Activated naive CD8-positive, alpha-beta T cell treated with anti-CD3 and anti-CD28 coated beads for 36 hours (primary cell): ENCODE measurements at regions not wholly inside any gene's neighbourhood (a gene's known extent, or its start where the extent isn't known, plus 50 kb on each side); places are given as distances from the start of the nearest gene placed in this dataset.

Experiments used
- DNase-seq: peaks from one replicate; pipeline ENCODE4 v3.0.0; 2021
- H3K27ac Mint-ChIP-seq: one replicate; pipeline ENCODE4 v1.8.0; 2022; ENCODE audit warnings: mild to moderate bottlenecking, moderate library complexity, mixed read lengths
- H3K27me3 Mint-ChIP-seq: one replicate; pipeline ENCODE4 v1.8.0; 2022; ENCODE audit warnings: mild to moderate bottlenecking, mixed read lengths
- H3K36me3 Mint-ChIP-seq: one replicate; pipeline ENCODE4 v1.8.0; 2021; ENCODE audit warnings: mild to moderate bottlenecking, mixed read lengths
- H3K4me1 Mint-ChIP-seq: one replicate; pipeline ENCODE4 v1.8.0; 2021; ENCODE audit warnings: mixed read lengths
- H3K4me3 Mint-ChIP-seq: one replicate; pipeline ENCODE4 v1.8.0; 2022; ENCODE audit warnings: mild to moderate bottlenecking, moderate library complexity, mixed read lengths
- H3K9me3 Mint-ChIP-seq: one replicate; pipeline ENCODE4 v1.8.0; 2022; ENCODE audit warnings: mixed read lengths

DNA sequence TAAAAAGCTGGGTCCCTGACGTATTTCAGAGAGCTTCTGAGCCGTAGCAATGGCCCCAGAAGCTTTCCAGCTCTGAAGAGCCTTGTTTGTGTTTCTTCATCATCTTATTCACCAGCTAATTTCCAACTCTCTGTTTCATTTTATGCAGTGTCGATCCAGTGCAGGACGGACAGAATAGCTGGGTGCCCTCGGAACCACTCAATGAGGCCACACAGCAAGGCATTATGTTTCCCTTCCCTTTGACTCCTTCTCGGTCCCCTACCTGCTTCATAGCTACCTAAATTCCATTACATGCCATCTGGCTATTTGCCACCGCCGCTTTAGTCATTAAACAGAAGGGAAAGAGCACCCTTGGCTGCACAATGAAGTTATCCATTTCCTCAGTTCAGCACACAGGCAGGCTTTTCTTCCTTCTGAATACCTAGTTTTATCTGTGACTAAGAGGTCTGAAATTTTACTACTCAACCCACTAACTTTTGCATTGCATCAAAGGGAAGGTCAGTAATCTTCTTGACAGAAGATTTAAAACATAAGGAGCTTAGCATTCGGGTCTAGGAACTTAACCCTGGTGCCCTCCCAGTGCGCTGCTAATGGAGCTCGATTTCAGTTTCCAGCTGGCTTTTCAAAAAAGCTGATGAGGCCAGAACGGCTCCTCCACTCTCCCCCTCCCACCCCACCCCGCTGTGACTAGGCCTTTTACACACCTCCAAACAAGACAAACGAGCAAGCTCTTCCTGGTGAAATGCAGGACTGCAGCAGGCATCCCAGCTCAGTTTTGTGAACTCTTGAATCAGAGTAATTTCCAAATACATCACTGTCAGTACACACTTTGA is 176.8 kb downstream of the GXYLT1 start:
- Mint-ChIP-seq H3K36me3 (no peaks in the 10 kb centered on the region), H3K4me1 (no peaks in the 10 kb centered on the region), H3K9me3 (no peaks in the 10 kb centered on the region), H3K27me3 (no peaks in the 10 kb centered on the region), H3K27ac (no peak overlapping the region), H3K4me3 (no peak overlapping the region)
- no peak for DNase-seq

DNA sequence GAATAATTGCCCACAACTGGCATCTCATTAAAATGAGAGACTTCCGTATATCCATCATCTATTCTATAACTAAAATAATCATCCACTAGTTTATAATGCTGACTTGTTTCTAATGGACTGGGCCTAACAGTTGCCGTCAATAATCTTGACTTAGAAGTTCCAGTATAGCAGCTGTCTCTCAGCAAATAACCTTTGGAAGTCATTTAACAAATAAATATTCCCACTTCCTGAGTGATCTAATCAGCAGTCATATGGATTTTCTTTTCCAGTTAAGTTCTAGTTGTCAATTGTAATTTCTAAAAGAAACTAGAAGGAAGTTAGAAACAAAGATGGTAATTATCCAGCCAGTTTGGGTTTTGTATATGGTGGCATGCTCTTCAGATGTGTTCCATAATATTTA is 177.8 kb downstream of the GXYLT1 start:
- Mint-ChIP-seq H3K4me3 (no peak overlapping the region), H3K27ac (no peak overlapping the region), H3K27me3 (no peaks in the 10 kb centered on the region), H3K9me3 (no peaks in the 10 kb centered on the region), H3K36me3 (no peaks in the 10 kb centered on the region), H3K4me1 (no peaks in the 10 kb centered on the region)
- DNase-seq: no peak

DNA sequence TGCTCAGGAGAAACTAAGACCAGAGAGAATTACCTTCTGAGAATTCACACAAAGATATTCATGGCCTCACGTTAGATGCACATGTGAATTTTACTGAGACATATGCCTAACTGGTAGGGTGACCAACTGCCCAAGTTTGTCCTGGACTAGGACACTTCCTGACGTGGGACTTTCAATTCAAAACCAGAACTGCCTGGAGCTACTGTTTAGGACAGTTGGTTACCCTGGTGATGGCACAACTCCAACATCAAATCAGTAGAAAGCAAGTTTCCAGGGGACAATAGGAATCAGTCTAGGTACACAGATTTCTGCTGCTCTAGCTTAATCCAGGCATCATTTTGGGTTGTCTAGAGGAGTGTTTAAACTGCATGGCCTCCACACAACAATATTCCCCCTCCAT is 178.7 kb downstream of the GXYLT1 start:
- no peak overlapping the region for H3K27ac Mint-ChIP-seq
- H3K27me3 Mint-ChIP-seq: no peaks in the 10 kb centered on the region
- no peaks in the 10 kb centered on the region for H3K4me1 Mint-ChIP-seq
- no peaks in the 10 kb centered on the region for H3K9me3 Mint-ChIP-seq
- H3K4me3 Mint-ChIP-seq: no peak overlapping the region
- no peaks in the 10 kb centered on the region for H3K36me3 Mint-ChIP-seq
- DNase-seq: no peak

DNA sequence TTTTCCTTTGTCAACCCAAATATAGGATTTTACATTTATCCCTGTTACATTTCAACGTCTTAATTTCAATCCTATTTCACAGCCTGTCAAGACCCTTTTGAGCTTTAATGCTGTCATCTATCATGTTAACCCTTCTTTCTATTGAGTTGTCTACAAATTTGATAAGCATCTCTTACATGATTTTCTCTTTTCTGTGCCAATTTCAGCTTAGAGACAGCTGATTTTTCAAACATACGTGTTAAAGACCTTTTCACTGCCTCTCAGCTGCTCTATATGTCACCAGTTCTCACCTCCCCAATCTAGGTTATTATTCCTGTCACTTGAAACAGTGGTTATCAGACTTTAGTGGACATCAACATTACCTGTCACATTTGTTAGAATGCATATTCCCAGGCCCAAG is 181.3 kb downstream of the GXYLT1 start:
- H3K9me3 Mint-ChIP-seq: no peaks in the 10 kb centered on the region
- no peak for DNase-seq
- no peaks in the 10 kb centered on the region for H3K27me3 Mint-ChIP-seq
- no peaks in the 10 kb centered on the region for H3K36me3 Mint-ChIP-seq
- no peaks in the 10 kb centered on the region for H3K4me1 Mint-ChIP-seq
- no peak overlapping the region for H3K27ac Mint-ChIP-seq
- H3K4me3 Mint-ChIP-seq: no peak overlapping the region

DNA sequence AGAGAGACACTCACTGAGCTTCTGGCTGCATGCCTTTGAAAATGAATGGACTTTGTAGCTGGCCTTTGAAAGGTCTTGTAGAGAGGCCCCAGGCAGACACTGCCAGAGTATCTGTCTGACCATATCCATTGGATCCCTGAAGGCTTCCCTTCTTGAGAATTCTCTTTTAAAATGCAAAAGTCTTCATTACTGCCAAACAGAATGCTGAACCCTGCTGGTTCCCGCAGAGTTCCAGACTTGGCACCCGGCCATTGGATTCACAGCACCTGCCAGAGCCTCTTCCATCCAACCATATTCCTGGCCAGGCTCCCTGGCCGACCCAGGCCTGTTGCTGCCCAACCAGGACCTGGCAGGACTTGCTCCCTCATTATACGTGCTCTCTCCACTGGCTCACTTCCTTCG is 182.5 kb downstream of the GXYLT1 start:
- Mint-ChIP-seq H3K27me3 (no peaks in the 10 kb centered on the region), H3K4me3 (no peak overlapping the region), H3K36me3 (no peaks in the 10 kb centered on the region), H3K9me3 (no peaks in the 10 kb centered on the region), H3K4me1 (no peaks in the 10 kb centered on the region), H3K27ac (no peak overlapping the region)
- no peak for DNase-seq

DNA sequence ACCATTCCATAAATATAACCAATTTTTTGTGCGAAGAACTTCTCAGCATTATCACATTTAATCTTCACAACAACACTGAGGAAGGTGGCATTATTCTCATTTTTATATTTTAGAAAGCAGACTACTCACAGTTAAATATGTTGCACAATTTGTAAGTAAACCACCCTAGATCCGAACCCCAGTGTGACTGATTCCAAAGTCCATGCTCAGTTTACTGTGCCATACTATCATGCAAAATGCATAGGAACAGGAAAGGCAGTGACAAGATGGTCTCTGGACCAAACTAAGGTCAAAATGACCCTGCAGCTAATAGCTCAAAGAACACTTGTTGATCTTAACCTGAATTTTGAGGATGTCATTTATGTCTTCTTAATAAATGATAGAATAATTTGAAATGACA is 185.4 kb downstream of the GXYLT1 start:
- no peaks in the 10 kb centered on the region for H3K4me1 Mint-ChIP-seq
- no peaks in the 10 kb centered on the region for H3K36me3 Mint-ChIP-seq
- no peak for DNase-seq
- no peak overlapping the region for H3K4me3 Mint-ChIP-seq
- no peak overlapping the region for H3K27ac Mint-ChIP-seq
- no peaks in the 10 kb centered on the region for H3K9me3 Mint-ChIP-seq
- no peaks in the 10 kb centered on the region for H3K27me3 Mint-ChIP-seq

DNA sequence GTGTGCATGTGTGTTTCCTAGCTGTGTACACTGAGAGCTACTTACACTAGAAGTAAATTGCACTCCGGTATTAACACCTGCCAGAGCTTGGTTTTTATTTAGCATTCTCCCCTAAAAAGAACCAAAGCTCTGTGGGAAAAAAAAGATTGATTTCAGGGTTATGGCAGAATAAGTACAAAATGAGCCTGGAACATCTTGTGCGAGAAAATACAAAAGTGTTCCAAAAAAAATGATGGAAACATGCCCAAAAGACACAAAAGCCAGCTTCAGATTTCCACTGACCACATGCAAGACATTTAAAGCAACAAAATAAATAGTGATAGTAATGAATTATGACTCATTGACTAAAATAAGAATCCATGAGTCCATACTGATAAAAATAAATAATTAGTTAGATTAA is 188.3 kb downstream of the GXYLT1 start:
- no peak for DNase-seq
- Mint-ChIP-seq H3K4me1 (no peaks in the 10 kb centered on the region), H3K36me3 (no peaks in the 10 kb centered on the region), H3K27me3 (no peaks in the 10 kb centered on the region), H3K4me3 (no peak overlapping the region), H3K27ac (no peak overlapping the region), H3K9me3 (no peaks in the 10 kb centered on the region)

DNA sequence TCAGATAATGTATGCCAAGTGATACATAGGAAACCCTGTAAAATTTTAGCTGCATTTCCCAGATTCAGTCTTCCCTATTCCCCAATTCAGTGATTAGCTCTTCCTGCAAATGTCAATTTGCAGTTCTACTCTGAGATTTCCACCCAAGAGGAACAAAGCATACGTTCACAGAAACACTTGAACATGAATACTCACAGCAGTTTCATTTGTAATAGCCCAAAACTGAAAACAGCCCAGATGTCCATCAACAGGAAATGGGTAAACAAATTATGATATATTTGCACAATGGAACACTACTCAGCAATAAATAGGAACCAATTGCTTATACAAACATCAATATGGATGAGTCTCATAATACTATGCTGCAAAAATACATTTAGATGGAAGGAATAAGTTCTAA is 194.2 kb downstream of the GXYLT1 start:
- DNase-seq: no peak
- Mint-ChIP-seq H3K27me3 (peaks cover 15% of the 10 kb centered on the region), H3K9me3 (peaks cover 1% of the 10 kb centered on the region), H3K4me1 (peaks cover 2% of the 10 kb centered on the region), H3K4me3 (no peak overlapping the region), H3K36me3 (no peaks in the 10 kb centered on the region), H3K27ac (no peak overlapping the region)

DNA sequence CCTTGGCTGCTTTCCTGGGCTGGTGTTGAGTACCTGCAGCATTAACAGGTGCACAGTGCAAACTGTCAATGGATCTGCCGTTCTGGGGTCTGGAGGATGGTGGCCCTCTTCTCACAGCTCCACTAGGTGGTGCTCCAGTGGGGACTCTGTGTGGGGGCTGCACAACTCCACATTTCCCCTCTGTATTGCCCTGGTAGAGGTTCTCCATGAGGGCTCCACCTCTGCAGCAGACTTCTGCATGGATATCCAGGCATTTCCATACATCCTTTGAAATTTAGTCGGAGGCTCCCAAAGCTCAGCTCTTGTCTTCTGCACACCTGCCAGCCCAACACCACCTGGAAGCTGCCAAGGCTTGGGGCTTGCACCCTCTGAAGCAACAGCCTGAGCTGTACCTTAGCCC is 198.6 kb downstream of the GXYLT1 start:
- Mint-ChIP-seq H3K36me3 (no peaks in the 10 kb centered on the region), H3K27me3 (peaks cover 20% of the 10 kb centered on the region), H3K27ac (no peak overlapping the region), H3K9me3 (peaks cover 1% of the 10 kb centered on the region), H3K4me1 (peaks cover 2% of the 10 kb centered on the region), H3K4me3 (no peak overlapping the region)
- no peak for DNase-seq

DNA sequence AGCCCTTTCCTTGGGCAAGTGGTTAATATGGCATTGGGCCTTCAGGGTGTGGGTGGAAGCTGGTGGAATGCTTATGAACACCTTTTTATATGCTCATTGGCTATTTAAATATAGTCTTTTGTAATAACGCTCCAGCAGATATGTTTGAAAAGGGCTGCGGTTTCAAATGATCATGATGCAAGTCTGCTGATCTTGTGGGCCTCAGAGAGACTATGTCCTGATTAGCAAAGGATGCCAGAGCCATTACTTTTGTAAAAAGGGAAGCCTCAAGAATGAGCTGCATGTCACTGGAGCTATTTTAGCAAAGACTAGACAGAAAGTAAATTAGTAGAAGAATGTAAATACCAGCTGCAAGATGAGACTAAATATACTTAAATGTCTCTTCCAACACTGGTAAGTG is 200.5 kb downstream of the GXYLT1 start:
- Mint-ChIP-seq H3K4me1 (no peaks in the 10 kb centered on the region), H3K27ac (no peak overlapping the region), H3K9me3 (peaks cover 1% of the 10 kb centered on the region), H3K4me3 (no peak overlapping the region), H3K27me3 (peaks cover 19% of the 10 kb centered on the region), H3K36me3 (no peaks in the 10 kb centered on the region)
- no peak for DNase-seq

DNA sequence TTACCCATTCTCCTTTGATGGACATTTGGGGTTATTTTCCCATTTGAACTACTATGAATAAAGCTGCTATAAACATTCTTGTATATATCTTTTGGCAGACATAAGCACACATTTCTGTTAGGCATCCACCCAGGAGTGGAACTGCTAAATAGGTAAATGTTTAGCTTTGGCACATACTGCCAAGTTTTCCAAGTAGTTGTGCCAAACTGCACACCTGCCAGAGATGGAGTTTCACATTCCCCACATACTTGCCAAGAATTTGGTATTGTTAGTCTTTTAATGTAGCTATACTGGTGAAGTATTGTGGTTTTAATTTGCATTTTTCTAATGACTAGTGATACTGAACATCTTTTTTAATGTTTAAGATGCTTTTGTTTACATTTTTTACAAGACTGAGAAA is 201.0 kb downstream of the GXYLT1 start:
- Mint-ChIP-seq H3K36me3 (no peaks in the 10 kb centered on the region), H3K27ac (no peak overlapping the region), H3K4me1 (no peaks in the 10 kb centered on the region), H3K4me3 (no peak overlapping the region), H3K9me3 (peaks cover 1% of the 10 kb centered on the region), H3K27me3 (peaks cover 19% of the 10 kb centered on the region)
- DNase-seq: no peak

DNA sequence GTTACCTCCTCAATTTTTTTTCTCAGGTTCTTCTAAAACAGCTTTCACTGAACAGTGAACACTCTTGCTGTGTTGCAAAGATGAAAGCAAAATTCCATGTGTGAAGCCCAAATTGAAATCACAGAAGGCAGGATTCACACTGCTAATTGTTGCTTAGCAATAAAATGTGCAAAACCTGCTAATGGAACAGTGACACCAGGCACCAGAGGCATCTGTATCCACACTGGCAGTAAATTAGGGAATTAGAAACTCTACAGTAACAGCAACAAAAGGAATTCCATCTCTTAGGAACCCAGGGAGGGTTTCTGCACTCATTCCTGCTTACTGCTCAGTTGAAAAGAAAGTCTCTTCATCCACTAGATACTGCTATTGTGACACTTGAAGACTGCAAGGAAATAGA is 202.3 kb downstream of the GXYLT1 start:
- H3K36me3 Mint-ChIP-seq: no peaks in the 10 kb centered on the region
- peaks cover 19% of the 10 kb centered on the region for H3K27me3 Mint-ChIP-seq
- no peaks in the 10 kb centered on the region for H3K4me1 Mint-ChIP-seq
- H3K27ac Mint-ChIP-seq: no peak overlapping the region
- peaks cover 1% of the 10 kb centered on the region for H3K9me3 Mint-ChIP-seq
- no peak overlapping the region for H3K4me3 Mint-ChIP-seq
- no peak for DNase-seq

DNA sequence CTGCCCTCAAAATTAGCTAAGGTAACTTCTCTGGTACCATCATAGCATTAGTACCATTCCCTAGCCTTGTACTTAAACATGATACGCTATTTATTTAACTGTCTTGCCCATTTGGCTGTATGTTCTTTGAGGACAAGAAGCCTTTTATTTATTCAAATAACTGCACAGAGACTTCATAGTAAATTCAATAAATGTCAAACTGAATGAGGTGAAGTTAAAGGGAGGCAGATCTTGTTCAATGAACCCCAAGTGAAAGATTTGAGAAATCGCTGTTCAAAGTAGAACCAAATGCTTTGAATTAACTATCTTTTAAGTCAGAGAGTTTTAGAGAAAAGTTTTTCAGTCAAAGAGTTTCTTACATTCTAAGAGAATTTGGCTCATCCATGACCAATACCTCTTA is 203.6 kb downstream of the GXYLT1 start:
- H3K9me3 Mint-ChIP-seq: peaks cover 1% of the 10 kb centered on the region
- H3K27ac Mint-ChIP-seq: no peak overlapping the region
- H3K4me3 Mint-ChIP-seq: no peak overlapping the region
- no peak for DNase-seq
- H3K27me3 Mint-ChIP-seq: peaks cover 12% of the 10 kb centered on the region
- no peaks in the 10 kb centered on the region for H3K36me3 Mint-ChIP-seq
- no peaks in the 10 kb centered on the region for H3K4me1 Mint-ChIP-seq

DNA sequence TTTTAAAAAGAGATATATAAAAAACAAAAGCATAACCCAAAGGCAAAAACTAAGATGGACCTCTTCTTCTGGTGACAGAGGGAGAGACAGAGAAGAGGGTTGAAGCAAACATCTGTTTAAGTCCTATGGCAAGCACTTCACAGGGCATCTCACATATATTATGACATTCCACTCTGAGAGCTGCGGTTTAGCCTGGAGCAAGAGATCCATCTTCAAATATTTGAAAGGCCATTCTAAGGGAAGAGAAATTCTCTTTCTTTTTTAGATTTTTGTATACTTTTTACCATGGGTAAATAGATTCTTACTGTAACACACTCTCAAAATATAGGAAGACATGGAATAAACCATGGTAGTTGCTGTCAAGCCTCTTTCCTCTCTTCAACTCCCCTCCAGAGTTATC is 204.1 kb downstream of the GXYLT1 start:
- Mint-ChIP-seq H3K27ac (no peak overlapping the region), H3K4me1 (no peaks in the 10 kb centered on the region), H3K36me3 (no peaks in the 10 kb centered on the region), H3K27me3 (peaks cover 12% of the 10 kb centered on the region), H3K9me3 (peaks cover under 1% of the 10 kb centered on the region), H3K4me3 (no peak overlapping the region)
- no peak for DNase-seq

DNA sequence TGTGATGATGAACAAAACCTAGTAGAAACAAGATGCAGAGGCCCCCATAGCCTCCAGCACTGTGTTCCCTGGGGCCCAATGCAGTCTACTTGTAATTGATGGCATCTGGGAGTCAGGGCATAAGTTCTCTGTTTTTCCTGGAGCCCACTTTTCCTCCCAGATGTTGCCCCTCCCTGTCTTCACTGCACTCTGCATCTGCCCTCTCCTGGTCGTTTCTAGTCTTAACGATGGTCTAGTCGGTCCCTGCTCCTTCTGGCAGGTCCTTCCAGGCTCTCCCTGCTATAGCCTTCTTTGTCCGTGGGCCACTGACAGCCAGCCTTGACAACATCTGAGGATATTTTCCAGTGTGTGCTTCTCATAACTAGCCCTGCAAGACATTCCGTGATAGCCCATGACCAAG is 208.3 kb downstream of the GXYLT1 start:
- Mint-ChIP-seq H3K36me3 (peaks cover 3% of the 10 kb centered on the region), H3K4me3 (no peak overlapping the region), H3K9me3 (no peaks in the 10 kb centered on the region), H3K4me1 (peaks cover 5% of the 10 kb centered on the region), H3K27me3 (peaks cover 38% of the 10 kb centered on the region), H3K27ac (no peak overlapping the region)
- DNase-seq: no peak

DNA sequence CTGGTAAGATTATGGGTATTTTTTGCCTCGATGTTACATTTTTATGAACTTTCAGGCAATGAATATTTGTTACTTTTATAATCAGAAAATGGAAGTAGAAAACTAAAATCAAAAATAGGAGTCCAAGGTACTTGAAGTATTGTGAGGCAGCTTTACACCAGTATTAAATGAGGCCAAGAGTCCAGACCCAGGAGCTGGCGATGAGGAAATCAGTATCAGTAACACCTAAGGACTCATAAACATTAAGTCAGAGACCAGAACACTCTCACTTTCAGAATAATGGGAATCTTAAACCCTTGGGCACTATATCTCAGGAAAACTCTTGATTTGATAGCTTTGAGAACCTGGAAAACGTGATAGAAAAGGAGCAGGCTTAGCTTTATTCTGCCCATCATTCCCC is 208.8 kb downstream of the GXYLT1 start:
- Mint-ChIP-seq H3K27ac (no peak overlapping the region), H3K9me3 (no peaks in the 10 kb centered on the region), H3K27me3 (peaks cover 38% of the 10 kb centered on the region), H3K4me1 (peaks cover 8% of the 10 kb centered on the region), H3K4me3 (no peak overlapping the region), H3K36me3 (peaks cover 3% of the 10 kb centered on the region)
- DNase-seq: no peak
